Chondrocyte (in vitro differentiated cells): ENCODE measurements at regions not wholly inside any gene's neighbourhood (a gene's known extent, or its start where the extent isn't known, plus 50 kb on each side); places are given as distances from the start of the nearest gene placed in this dataset.

Experiments
- DNase-seq: peaks from one replicate; pipeline ENCODE4 v3.0.0; 2021; ENCODE audit warnings: mixed read lengths, low spot score
- H3K27ac Mint-ChIP-seq: one replicate; pipeline ENCODE4 v1.8.0; 2021; ENCODE audit warnings: mild to moderate bottlenecking, moderate library complexity, mixed read lengths; ENCODE audit not compliant: unreplicated experiment
- H3K27me3 Mint-ChIP-seq: 2 replicates; pipeline ENCODE4 v1.8.0; 2021; ENCODE audit warnings: low read depth, mixed read lengths
- H3K36me3 Mint-ChIP-seq: 2 replicates; pipeline ENCODE4 v1.8.0; 2021; ENCODE audit warnings: low read depth, mixed read lengths
- H3K4me1 Mint-ChIP-seq: 2 replicates; pipeline ENCODE4 v1.8.0; 2021; ENCODE audit warnings: low read depth, mild to moderate bottlenecking, mixed read lengths
- H3K4me3 Mint-ChIP-seq: one replicate; pipeline ENCODE4 v1.8.0; 2021; ENCODE audit warnings: mild to moderate bottlenecking, moderate library complexity, mixed read lengths; ENCODE audit not compliant: unreplicated experiment
- H3K9me3 Mint-ChIP-seq: 2 replicates; pipeline ENCODE4 v1.8.0; 2021; ENCODE audit warnings: low read depth, mixed read lengths
- TF ChIP-seq, protein P1 (sequence below): fragments of 200-600 bp; sonication (generic); IDR thresholded peaks from 2 replicates; pipeline ENCODE4 v1.5.0; 2021; ENCODE audit warnings: antibody characterized with exemption, mild to moderate bottlenecking, moderate library complexity

GRCh38 chr16:59941594-59941993, 1207.5 kb upstream of the GOT2 start:
- Mint-ChIP-seq H3K27ac (no peak overlapping the region), H3K36me3 (no peaks in the 10 kb centered on the region), H3K4me3 (no peak overlapping the region), H3K27me3 (no peaks in the 10 kb centered on the region), H3K9me3 (peaks cover 13% of the 10 kb centered on the region), H3K4me1 (no peaks in the 10 kb centered on the region)
- no peak for DNase-seq
- TF ChIP-seq, protein P1, sequence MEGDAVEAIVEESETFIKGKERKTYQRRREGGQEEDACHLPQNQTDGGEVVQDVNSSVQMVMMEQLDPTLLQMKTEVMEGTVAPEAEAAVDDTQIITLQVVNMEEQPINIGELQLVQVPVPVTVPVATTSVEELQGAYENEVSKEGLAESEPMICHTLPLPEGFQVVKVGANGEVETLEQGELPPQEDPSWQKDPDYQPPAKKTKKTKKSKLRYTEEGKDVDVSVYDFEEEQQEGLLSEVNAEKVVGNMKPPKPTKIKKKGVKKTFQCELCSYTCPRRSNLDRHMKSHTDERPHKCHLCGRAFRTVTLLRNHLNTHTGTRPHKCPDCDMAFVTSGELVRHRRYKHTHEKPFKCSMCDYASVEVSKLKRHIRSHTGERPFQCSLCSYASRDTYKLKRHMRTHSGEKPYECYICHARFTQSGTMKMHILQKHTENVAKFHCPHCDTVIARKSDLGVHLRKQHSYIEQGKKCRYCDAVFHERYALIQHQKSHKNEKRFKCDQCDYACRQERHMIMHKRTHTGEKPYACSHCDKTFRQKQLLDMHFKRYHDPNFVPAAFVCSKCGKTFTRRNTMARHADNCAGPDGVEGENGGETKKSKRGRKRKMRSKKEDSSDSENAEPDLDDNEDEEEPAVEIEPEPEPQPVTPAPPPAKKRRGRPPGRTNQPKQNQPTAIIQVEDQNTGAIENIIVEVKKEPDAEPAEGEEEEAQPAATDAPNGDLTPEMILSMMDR: no peak

DNA sequence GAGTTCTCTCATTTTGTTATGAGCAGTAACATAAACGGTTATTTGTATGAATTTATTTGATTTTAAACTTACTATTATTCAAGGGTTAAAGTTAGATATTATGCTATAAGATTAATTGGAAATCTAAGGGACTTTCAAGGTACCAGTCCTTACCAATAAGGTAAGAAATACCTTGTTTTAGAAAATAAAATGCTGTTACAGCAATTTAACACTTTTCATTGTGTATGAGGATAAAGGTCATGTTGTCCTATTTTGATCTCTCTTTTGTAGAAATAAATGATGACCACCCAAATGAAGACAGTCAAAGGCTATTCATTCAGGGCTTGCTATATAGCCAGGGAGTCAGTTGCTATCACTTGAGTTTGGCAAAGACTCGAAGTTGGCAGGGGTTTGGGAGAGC, 1185.9 kb upstream of the GOT2 start:
- no peak for DNase-seq
- Mint-ChIP-seq H3K27me3 (peaks cover 1% of the 10 kb centered on the region), H3K4me1 (no peaks in the 10 kb centered on the region), H3K9me3 (no peaks in the 10 kb centered on the region), H3K4me3 (no peak overlapping the region), H3K27ac (no peak overlapping the region), H3K36me3 (no peaks in the 10 kb centered on the region)
- TF ChIP-seq, protein P1: no peak

DNA sequence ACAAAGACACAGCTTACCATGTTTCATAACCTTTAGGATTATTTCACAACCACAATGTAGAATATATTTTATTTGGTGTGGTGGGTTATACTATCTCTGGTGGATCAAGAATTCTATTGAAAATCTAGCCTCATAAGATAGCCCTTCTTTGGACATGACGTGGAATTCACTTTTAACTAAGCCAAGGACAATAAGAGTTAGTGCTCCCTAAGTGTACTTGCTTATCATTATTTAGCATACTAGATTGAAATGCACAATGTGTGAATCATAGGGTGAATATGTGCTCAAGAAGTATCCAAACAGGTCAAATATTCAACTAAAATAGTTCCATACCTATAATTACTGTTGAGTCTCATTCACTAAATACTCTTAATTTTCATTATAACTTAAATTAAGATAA, 1179.5 kb upstream of the GOT2 start:
- H3K27me3 Mint-ChIP-seq: peaks cover 4% of the 10 kb centered on the region
- peaks cover 2% of the 10 kb centered on the region for H3K9me3 Mint-ChIP-seq
- no peak overlapping the region for H3K4me3 Mint-ChIP-seq
- TF ChIP-seq, protein P1: no peak
- no peaks in the 10 kb centered on the region for H3K36me3 Mint-ChIP-seq
- H3K4me1 Mint-ChIP-seq: peaks cover 4% of the 10 kb centered on the region
- H3K27ac Mint-ChIP-seq: no peak overlapping the region
- DNase-seq: no peak

GRCh38 chr16:59909262-59909661, 1175.1 kb upstream of the GOT2 start:
- Mint-ChIP-seq H3K4me3 (no peak overlapping the region), H3K9me3 (peaks cover 2% of the 10 kb centered on the region), H3K4me1 (peaks cover 14% of the 10 kb centered on the region), H3K36me3 (no peaks in the 10 kb centered on the region), H3K27ac (no peak overlapping the region), H3K27me3 (peaks cover 4% of the 10 kb centered on the region)
- DNase-seq: no peak
- TF ChIP-seq, protein P1: no peak

GRCh38 chr16:59907611-59908010, 1173.5 kb upstream of the GOT2 start:
- no peaks in the 10 kb centered on the region for H3K36me3 Mint-ChIP-seq
- H3K9me3 Mint-ChIP-seq: peaks cover under 1% of the 10 kb centered on the region
- TF ChIP-seq, protein P1: no peak
- H3K4me3 Mint-ChIP-seq: no peak overlapping the region
- H3K4me1 Mint-ChIP-seq: peaks cover 14% of the 10 kb centered on the region
- no peak for DNase-seq
- H3K27ac Mint-ChIP-seq: no peak overlapping the region
- H3K27me3 Mint-ChIP-seq: peaks cover 1% of the 10 kb centered on the region
